ENCODE measurements at regions not wholly inside any gene's neighbourhood (a gene's known extent, or its start where the extent isn't known, plus 50 kb on each side); places are given as distances from the start of the nearest gene placed in this dataset.
"Not testable (repeated sequence)": the region's sequence is repeated elsewhere in the genome, so short reads cannot be mapped to it uniquely, and the experiment has no call there.

GRCh38 chr18:73681398-73681797 lies 466.2 kb downstream of the FBXO15 start:
- no peak overlapping the region for H3K27ac ChIP-seq (ENCODE audit: low read depth, low read length)
- no peaks in the 10 kb centered on the region for H3K27me3 ChIP-seq (ENCODE audit: insufficient read depth, low read length)
- H3K9me3 ChIP-seq (ENCODE audit: insufficient read depth, low read depth, low read length) = no peaks in the 10 kb centered on the region
- no peak overlapping the region for H3K9ac ChIP-seq (ENCODE audit: low read depth, low read length)
- no peaks in the 10 kb centered on the region for H3K4me1 ChIP-seq (ENCODE audit: insufficient read depth, low read length)
- 100% methylated on average over 2 of the region's 2 CpGs for WGBS
- H3K36me3 ChIP-seq (ENCODE audit: insufficient read depth, low read length) = no peaks in the 10 kb centered on the region
- H3K4me3 ChIP-seq (ENCODE audit: low read length) = no peak overlapping the region

GRCh38 chr18:73679941-73680712 lies 467.5 kb downstream of the FBXO15 start:
- Histone ChIP-seq H3K36me3 (ENCODE audit: insufficient read depth, low read length) (no peaks in the 10 kb centered on the region), H3K9ac (ENCODE audit: low read depth, low read length) (no peak overlapping the region), H3K4me3 (ENCODE audit: low read length) (no peak overlapping the region), H3K4me1 (ENCODE audit: insufficient read depth, low read length) (no peaks in the 10 kb centered on the region), H3K27me3 (ENCODE audit: insufficient read depth, low read length) (no peaks in the 10 kb centered on the region), H3K9me3 (ENCODE audit: insufficient read depth, low read depth, low read length) (no peaks in the 10 kb centered on the region), H3K27ac (ENCODE audit: low read depth, low read length) (no peak overlapping the region)
- WGBS = 96% methylated on average over 6 of the region's 8 CpGs

- Histone ChIP-seq H3K4me1 (ENCODE audit: insufficient read depth, low read length) (no peaks in the 10 kb centered on the region), H3K27ac (ENCODE audit: low read depth, low read length) (no peak overlapping the region), H3K27me3 (ENCODE audit: insufficient read depth, low read length) (no peaks in the 10 kb centered on the region), H3K36me3 (ENCODE audit: insufficient read depth, low read length) (no peaks in the 10 kb centered on the region), H3K4me3 (ENCODE audit: low read length) (no peak overlapping the region), H3K9me3 (ENCODE audit: insufficient read depth, low read depth, low read length) (no peaks in the 10 kb centered on the region), H3K9ac (ENCODE audit: low read depth, low read length) (no peak overlapping the region)
Measured at GRCh38 chr18:73677450-73677849, 470.2 kb downstream of the FBXO15 start.

- no peaks in the 10 kb centered on the region for H3K27me3 ChIP-seq (ENCODE audit: insufficient read depth, low read length)
- H3K4me1 ChIP-seq (ENCODE audit: insufficient read depth, low read length) = no peaks in the 10 kb centered on the region
- H3K36me3 ChIP-seq (ENCODE audit: insufficient read depth, low read length) = no peaks in the 10 kb centered on the region
- H3K9ac ChIP-seq (ENCODE audit: low read depth, low read length) = no peak overlapping the region
- H3K4me3 ChIP-seq (ENCODE audit: low read length) = no peak overlapping the region
- H3K9me3 ChIP-seq (ENCODE audit: insufficient read depth, low read depth, low read length) = no peaks in the 10 kb centered on the region
- WGBS = 98% methylated on average over 5 of the region's 6 CpGs
- H3K27ac ChIP-seq (ENCODE audit: low read depth, low read length) = no peak overlapping the region
Measured at GRCh38 chr18:73674125-73674865, 473.3 kb downstream of the FBXO15 start.

- not testable (repeated sequence) for H3K9me3 ChIP-seq (ENCODE audit: insufficient read depth, low read depth, low read length); H3K36me3 ChIP-seq (ENCODE audit: insufficient read depth, low read length); H3K4me1 ChIP-seq (ENCODE audit: insufficient read depth, low read length); H3K27me3 ChIP-seq (ENCODE audit: insufficient read depth, low read length); H3K4me3 ChIP-seq (ENCODE audit: low read length); H3K27ac ChIP-seq (ENCODE audit: low read depth, low read length); H3K9ac ChIP-seq (ENCODE audit: low read depth, low read length)
- 95% methylated on average over 6 of the region's 8 CpGs for WGBS
Measured at GRCh38 chr18:73671480-73671879, 476.2 kb downstream of the FBXO15 start.

- no peak overlapping the region for H3K9ac ChIP-seq (ENCODE audit: low read depth, low read length)
Measured at GRCh38 chr18:73670524-73670923, 477.1 kb downstream of the FBXO15 start.

GRCh38 chr18:73670039-73670438 lies 477.6 kb downstream of the FBXO15 start:
- Histone ChIP-seq H3K36me3 (ENCODE audit: insufficient read depth, low read length) (no peaks in the 10 kb centered on the region), H3K4me1 (ENCODE audit: insufficient read depth, low read length) (no peaks in the 10 kb centered on the region), H3K9ac (ENCODE audit: low read depth, low read length) (no peak overlapping the region), H3K27ac (ENCODE audit: low read depth, low read length) (no peak overlapping the region), H3K4me3 (ENCODE audit: low read length) (no peak overlapping the region), H3K27me3 (ENCODE audit: insufficient read depth, low read length) (no peaks in the 10 kb centered on the region), H3K9me3 (ENCODE audit: insufficient read depth, low read depth, low read length) (no peaks in the 10 kb centered on the region)

More at GRCh38 chr18:73670524-73670923, 477.1 kb downstream of the FBXO15 start:
- Histone ChIP-seq H3K36me3 (ENCODE audit: insufficient read depth, low read length) (no peaks in the 10 kb centered on the region), H3K9me3 (ENCODE audit: insufficient read depth, low read depth, low read length) (no peaks in the 10 kb centered on the region), H3K27me3 (ENCODE audit: insufficient read depth, low read length) (no peaks in the 10 kb centered on the region), H3K4me1 (ENCODE audit: insufficient read depth, low read length) (no peaks in the 10 kb centered on the region), H3K4me3 (ENCODE audit: low read length) (no peak overlapping the region), H3K27ac (ENCODE audit: low read depth, low read length) (no peak overlapping the region)
- WGBS = 93% methylated on average over 5 of the region's 5 CpGs

- 97% methylated on average over 4 of the region's 6 CpGs for WGBS
- H3K9ac ChIP-seq (ENCODE audit: low read depth, low read length) = no peak overlapping the region
- no peaks in the 10 kb centered on the region for H3K27me3 ChIP-seq (ENCODE audit: insufficient read depth, low read length)
- no peaks in the 10 kb centered on the region for H3K4me1 ChIP-seq (ENCODE audit: insufficient read depth, low read length)
- no peak overlapping the region for H3K27ac ChIP-seq (ENCODE audit: low read depth, low read length)
- H3K9me3 ChIP-seq (ENCODE audit: insufficient read depth, low read depth, low read length) = no peaks in the 10 kb centered on the region
- no peak overlapping the region for H3K4me3 ChIP-seq (ENCODE audit: low read length)
- no peaks in the 10 kb centered on the region for H3K36me3 ChIP-seq (ENCODE audit: insufficient read depth, low read length)
Measured at GRCh38 chr18:73669297-73669696, 478.3 kb downstream of the FBXO15 start.

- H3K9ac ChIP-seq (ENCODE audit: low read depth, low read length) = no peak overlapping the region
- no peaks in the 10 kb centered on the region for H3K27me3 ChIP-seq (ENCODE audit: insufficient read depth, low read length)
- H3K27ac ChIP-seq (ENCODE audit: low read depth, low read length) = no peak overlapping the region
- no peaks in the 10 kb centered on the region for H3K9me3 ChIP-seq (ENCODE audit: insufficient read depth, low read depth, low read length)
- no peaks in the 10 kb centered on the region for H3K4me1 ChIP-seq (ENCODE audit: insufficient read depth, low read length)
- H3K36me3 ChIP-seq (ENCODE audit: insufficient read depth, low read length) = no peaks in the 10 kb centered on the region
- no peak overlapping the region for H3K4me3 ChIP-seq (ENCODE audit: low read length)
- no CpG with 5 or more reads among the region's 1 CpG for WGBS
Measured at GRCh38 chr18:73668051-73668450, 479.6 kb downstream of the FBXO15 start.

- Histone ChIP-seq H3K4me3 (ENCODE audit: low read length) (no peak overlapping the region), H3K9ac (ENCODE audit: low read depth, low read length) (no peak overlapping the region), H3K9me3 (ENCODE audit: insufficient read depth, low read depth, low read length) (no peaks in the 10 kb centered on the region), H3K27ac (ENCODE audit: low read depth, low read length) (no peak overlapping the region), H3K27me3 (ENCODE audit: insufficient read depth, low read length) (no peaks in the 10 kb centered on the region), H3K36me3 (ENCODE audit: insufficient read depth, low read length) (no peaks in the 10 kb centered on the region), H3K4me1 (ENCODE audit: insufficient read depth, low read length) (no peaks in the 10 kb centered on the region)
- WGBS = no CpG with 5 or more reads among the region's 1 CpG
Measured at GRCh38 chr18:73666772-73667171, 480.9 kb downstream of the FBXO15 start.

GRCh38 chr18:73664896-73665295 lies 482.7 kb downstream of the FBXO15 start:
- WGBS = 60% methylated on average over 1 of the region's 2 CpGs
- Histone ChIP-seq H3K27me3 (ENCODE audit: insufficient read depth, low read length) (no peaks in the 10 kb centered on the region), H3K4me3 (ENCODE audit: low read length) (no peak overlapping the region), H3K36me3 (ENCODE audit: insufficient read depth, low read length) (no peaks in the 10 kb centered on the region), H3K27ac (ENCODE audit: low read depth, low read length) (no peak overlapping the region), H3K4me1 (ENCODE audit: insufficient read depth, low read length) (no peaks in the 10 kb centered on the region), H3K9ac (ENCODE audit: low read depth, low read length) (no peak overlapping the region), H3K9me3 (ENCODE audit: insufficient read depth, low read depth, low read length) (no peaks in the 10 kb centered on the region)
